ENCODE measurements at regions not wholly inside any gene's neighbourhood (a gene's known extent, or its start where the extent isn't known, plus 50 kb on each side); places are given as distances from the start of the nearest gene placed in this dataset.

DNA sequence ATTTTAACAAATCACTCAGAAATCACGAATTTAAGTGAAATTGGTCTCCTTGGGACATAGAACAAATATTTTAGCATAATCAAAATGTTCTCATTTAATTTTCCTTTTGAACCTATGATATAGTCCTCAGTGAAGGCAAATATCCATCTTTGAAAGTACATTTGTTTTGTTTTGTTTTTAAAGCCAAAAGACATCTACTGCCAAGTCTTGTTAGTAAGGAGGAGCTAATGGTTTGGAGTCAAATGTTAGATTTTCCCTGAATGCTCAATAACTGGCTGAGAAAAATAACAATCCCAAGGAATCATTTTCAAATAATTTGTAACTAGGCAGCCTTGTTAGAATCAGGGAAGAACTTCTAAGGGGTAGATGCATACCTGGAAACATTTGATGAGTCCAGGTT, 302.9 kb upstream of the MAF start (continued):
- TF ChIP-seq CREB5 (CRISPR knock-in tag; IDR thresholded peaks at IDR 0.05; ENCODE audit: low read depth): no peak
- no peak for TF ChIP-seq ZFP3 (CRISPR knock-in tag; IDR thresholded peaks at IDR 0.05)
- TF ChIP-seq CSDC2 (CRISPR knock-in tag; IDR thresholded peaks at IDR 0.05): no peak
- no peak for TF ChIP-seq ZFP30 (CRISPR knock-in tag; IDR thresholded peaks at IDR 0.05)
- no peak for TF ChIP-seq ISL1 (CRISPR knock-in tag; IDR thresholded peaks at IDR 0.05)
- no peak for TF ChIP-seq ESRRG (CRISPR knock-in tag; IDR thresholded peaks at IDR 0.05)

DNA sequence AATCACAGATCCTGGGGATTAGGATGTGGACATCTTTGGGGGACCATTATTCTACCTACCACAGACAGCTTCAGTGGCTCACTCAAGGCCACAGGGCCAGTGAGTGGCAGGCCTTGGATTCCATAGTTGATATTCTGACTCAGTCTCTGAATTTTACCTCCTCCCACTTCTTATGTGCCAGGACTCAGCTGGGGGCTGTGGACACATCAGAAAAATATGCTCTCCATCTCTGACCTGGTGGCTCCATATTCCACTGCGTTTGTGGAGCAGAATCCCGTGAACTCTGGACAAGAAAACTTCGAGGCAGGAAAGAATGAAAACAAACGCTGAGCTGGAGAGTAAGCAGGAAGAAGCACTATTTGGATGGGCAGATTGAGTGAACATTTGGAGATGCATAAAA, 301.8 kb upstream of the MAF start:
- TF ChIP-seq SNAI2 (CRISPR knock-in tag; IDR thresholded peaks at IDR 0.05): no peak
- TF ChIP-seq ZFP30 (CRISPR knock-in tag; IDR thresholded peaks at IDR 0.05): no peak
- TF ChIP-seq ISL1 (CRISPR knock-in tag; IDR thresholded peaks at IDR 0.05): no peak
- no peak for TF ChIP-seq CSDC2 (CRISPR knock-in tag; IDR thresholded peaks at IDR 0.05)
- no peak for TF ChIP-seq ZNF70 (CRISPR knock-in tag; IDR thresholded peaks at IDR 0.05)
- TF ChIP-seq TCF4 (CRISPR knock-in tag; IDR thresholded peaks at IDR 0.05; ENCODE audit: borderline replicate concordance): no peak
- TF ChIP-seq ZC3H10 (CRISPR knock-in tag; IDR thresholded peaks at IDR 0.05): no peak
- ATAC-seq: no peak

DNA sequence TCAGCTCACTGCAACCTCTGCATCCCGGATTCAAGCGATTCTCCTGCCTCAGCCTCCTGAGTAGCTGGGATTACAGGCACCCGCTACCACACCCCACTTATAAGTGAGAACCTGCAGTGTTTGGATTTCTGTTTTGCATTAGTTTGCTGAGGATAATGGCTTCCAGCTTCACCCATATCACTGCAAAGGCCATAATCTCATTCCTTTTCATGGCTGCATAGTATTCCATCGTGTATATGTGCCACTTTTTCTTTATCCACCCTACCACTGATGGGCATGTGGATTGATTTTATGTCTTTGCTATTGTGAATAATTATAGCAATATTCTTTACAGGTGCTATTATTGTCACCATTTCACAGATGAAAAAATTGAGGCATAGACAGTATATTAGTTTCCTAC, 301.0 kb upstream of the MAF start:
- TF ChIP-seq CSDC2 (CRISPR knock-in tag; IDR thresholded peaks at IDR 0.05) (no peak), ARNTL (CRISPR knock-in tag; IDR thresholded peaks at IDR 0.05; ENCODE audit: borderline replicate concordance, low read depth) (no peak), ESRRG (CRISPR knock-in tag; IDR thresholded peaks at IDR 0.05) (no peak), BACH2 (CRISPR knock-in tag; IDR thresholded peaks at IDR 0.05; ENCODE audit: borderline replicate concordance) (no peak), ZNF8 (CRISPR knock-in tag; IDR thresholded peaks at IDR 0.05) (no peak)
- TF ChIP-seq, protein P1, sequence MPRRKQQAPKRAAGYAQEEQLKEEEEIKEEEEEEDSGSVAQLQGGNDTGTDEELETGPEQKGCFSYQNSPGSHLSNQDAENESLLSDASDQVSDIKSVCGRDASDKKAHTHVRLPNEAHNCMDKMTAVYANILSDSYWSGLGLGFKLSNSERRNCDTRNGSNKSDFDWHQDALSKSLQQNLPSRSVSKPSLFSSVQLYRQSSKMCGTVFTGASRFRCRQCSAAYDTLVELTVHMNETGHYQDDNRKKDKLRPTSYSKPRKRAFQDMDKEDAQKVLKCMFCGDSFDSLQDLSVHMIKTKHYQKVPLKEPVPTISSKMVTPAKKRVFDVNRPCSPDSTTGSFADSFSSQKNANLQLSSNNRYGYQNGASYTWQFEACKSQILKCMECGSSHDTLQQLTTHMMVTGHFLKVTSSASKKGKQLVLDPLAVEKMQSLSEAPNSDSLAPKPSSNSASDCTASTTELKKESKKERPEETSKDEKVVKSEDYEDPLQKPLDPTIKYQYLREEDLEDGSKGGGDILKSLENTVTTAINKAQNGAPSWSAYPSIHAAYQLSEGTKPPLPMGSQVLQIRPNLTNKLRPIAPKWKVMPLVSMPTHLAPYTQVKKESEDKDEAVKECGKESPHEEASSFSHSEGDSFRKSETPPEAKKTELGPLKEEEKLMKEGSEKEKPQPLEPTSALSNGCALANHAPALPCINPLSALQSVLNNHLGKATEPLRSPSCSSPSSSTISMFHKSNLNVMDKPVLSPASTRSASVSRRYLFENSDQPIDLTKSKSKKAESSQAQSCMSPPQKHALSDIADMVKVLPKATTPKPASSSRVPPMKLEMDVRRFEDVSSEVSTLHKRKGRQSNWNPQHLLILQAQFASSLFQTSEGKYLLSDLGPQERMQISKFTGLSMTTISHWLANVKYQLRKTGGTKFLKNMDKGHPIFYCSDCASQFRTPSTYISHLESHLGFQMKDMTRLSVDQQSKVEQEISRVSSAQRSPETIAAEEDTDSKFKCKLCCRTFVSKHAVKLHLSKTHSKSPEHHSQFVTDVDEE (CRISPR knock-in tag; IDR thresholded peaks at IDR 0.05): no peak
- ATAC-seq: no peak

DNA sequence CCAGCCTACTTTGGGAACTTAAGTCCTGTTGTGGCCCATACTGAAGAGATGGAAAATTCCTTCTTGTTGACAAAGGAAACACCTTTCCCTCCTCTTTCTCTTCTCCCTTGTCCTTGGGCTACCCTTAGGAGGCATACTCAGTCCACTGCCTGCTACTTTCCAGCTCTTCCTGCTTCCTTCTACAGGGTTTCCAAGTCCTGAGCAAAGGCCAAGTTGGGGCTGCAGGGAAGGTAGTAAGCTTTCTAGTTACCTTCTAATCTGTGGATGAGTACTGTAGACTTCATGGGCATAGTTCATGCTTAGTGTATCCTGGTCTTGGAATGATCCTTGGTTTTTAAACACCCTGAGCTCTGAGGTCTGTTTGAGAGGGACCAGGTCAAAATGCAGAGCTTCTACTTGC, 299.2 kb upstream of the MAF start:
- no peak for ATAC-seq
- TF ChIP-seq TCF4 (CRISPR knock-in tag; IDR thresholded peaks at IDR 0.05; ENCODE audit: borderline replicate concordance): no peak
- TF ChIP-seq, protein P2, sequence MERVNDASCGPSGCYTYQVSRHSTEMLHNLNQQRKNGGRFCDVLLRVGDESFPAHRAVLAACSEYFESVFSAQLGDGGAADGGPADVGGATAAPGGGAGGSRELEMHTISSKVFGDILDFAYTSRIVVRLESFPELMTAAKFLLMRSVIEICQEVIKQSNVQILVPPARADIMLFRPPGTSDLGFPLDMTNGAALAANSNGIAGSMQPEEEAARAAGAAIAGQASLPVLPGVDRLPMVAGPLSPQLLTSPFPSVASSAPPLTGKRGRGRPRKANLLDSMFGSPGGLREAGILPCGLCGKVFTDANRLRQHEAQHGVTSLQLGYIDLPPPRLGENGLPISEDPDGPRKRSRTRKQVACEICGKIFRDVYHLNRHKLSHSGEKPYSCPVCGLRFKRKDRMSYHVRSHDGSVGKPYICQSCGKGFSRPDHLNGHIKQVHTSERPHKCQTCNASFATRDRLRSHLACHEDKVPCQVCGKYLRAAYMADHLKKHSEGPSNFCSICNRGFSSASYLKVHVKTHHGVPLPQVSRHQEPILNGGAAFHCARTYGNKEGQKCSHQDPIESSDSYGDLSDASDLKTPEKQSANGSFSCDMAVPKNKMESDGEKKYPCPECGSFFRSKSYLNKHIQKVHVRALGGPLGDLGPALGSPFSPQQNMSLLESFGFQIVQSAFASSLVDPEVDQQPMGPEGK (CRISPR knock-in tag; IDR thresholded peaks at IDR 0.05; ENCODE audit: borderline replicate concordance): no peak
- no peak for TF ChIP-seq PPARA (CRISPR knock-in tag; IDR thresholded peaks at IDR 0.05; ENCODE audit: borderline replicate concordance)

DNA sequence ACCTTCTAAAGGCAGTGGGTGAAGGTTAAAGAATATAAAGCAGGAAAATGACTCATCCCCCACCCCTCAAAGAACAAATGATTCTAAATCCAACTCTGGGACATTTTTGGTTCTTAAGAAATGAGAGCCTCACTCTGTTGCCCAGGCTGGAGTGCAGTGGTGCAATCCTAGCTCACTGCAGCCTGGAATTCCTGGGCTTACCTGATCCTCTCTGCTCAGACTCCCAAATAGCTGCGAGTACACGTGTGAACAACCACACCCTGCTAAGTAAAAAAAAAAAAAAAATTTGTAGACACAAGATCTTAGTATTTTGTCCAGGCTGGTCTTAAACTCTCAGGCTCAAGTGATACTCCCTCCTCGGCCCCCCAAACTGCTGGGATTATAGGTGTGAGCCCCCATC, 298.8 kb upstream of the MAF start:
- no peak for ATAC-seq
- TF ChIP-seq ISL1 (CRISPR knock-in tag; IDR thresholded peaks at IDR 0.05): no peak
- TF ChIP-seq RARB (CRISPR knock-in tag; IDR thresholded peaks at IDR 0.05): no peak
- no peak for TF ChIP-seq ZFP3 (CRISPR knock-in tag; IDR thresholded peaks at IDR 0.05)
- no peak for TF ChIP-seq ZNF565 (CRISPR knock-in tag; conservative IDR thresholded peaks at IDR 0.05; ENCODE audit: low read depth)
- no peak for TF ChIP-seq ESRRG (CRISPR knock-in tag; IDR thresholded peaks at IDR 0.05)
- TF ChIP-seq SNAI2 (CRISPR knock-in tag; IDR thresholded peaks at IDR 0.05): no peak
- TF ChIP-seq CSRNP3 (CRISPR knock-in tag; IDR thresholded peaks at IDR 0.05): no peak
- TF ChIP-seq BACH2 (CRISPR knock-in tag; IDR thresholded peaks at IDR 0.05; ENCODE audit: borderline replicate concordance): no peak
- no peak for TF ChIP-seq ZC3H10 (CRISPR knock-in tag; IDR thresholded peaks at IDR 0.05)
